ENCODE measurements at regions not wholly inside any gene's neighbourhood (a gene's known extent, or its start where the extent isn't known, plus 50 kb on each side); places are given as distances from the start of the nearest gene placed in this dataset.

- Histone ChIP-seq H2BK15ac (ENCODE audit: low read depth, low read length) (no peak overlapping the region), H2BK20ac (ENCODE audit: low read depth, low read length, poor library complexity, severe bottlenecking) (no peak overlapping the region), H3K23me2 (ENCODE audit: insufficient read length, low read depth, low read length, poor library complexity, severe bottlenecking) (no peaks in the 10 kb centered on the region), H3K4ac (ENCODE audit: low read depth, low read length) (no peak overlapping the region), H3K14ac (ENCODE audit: insufficient read depth, low read length) (no peak overlapping the region), H3T11ph (ENCODE audit: low read length) (no peak overlapping the region), H4K8ac (replicated peaks; ENCODE audit: insufficient read length, low read depth, low read length) (no peak overlapping the region), H3K79me2 (ENCODE audit: insufficient read depth, low read length) (no peaks in the 10 kb centered on the region), H3K27me3 (ENCODE audit: insufficient read depth, low read length) (no peaks in the 10 kb centered on the region), H3K23ac (ENCODE audit: insufficient read length, low read depth, low read length) (no peak overlapping the region), H3K27ac (ENCODE audit: insufficient read length, low read depth, low read length) (no peak overlapping the region), H4K91ac (ENCODE audit: insufficient read length, low read depth, low read length) (no peak overlapping the region), H3K9ac (ENCODE audit: extremely low read depth, insufficient read length, low read length) (no peak overlapping the region), H2AFZ (ENCODE audit: low read length) (no peak overlapping the region), H3K56ac (ENCODE audit: insufficient read length, low read depth, low read length) (no peak overlapping the region), H2BK120ac (ENCODE audit: low read depth, low read length, poor library complexity, severe bottlenecking) (no peak overlapping the region), H2BK12ac (ENCODE audit: insufficient read length, low read depth, low read length) (no peak overlapping the region), H2AK5ac (ENCODE audit: insufficient read length, low read length) (no peak overlapping the region), H4K5ac (ENCODE audit: insufficient read length, low read depth, low read length) (no peak overlapping the region), H3K4me1 (ENCODE audit: insufficient read depth, low read length) (peaks cover 2% of the 10 kb centered on the region; the same call in 1 of the 2 replicates), H2BK5ac (ENCODE audit: insufficient read length, low read length) (no peak overlapping the region), H4K20me1 (ENCODE audit: control insufficient read depth, insufficient read depth, insufficient read length) (no peaks in the 10 kb centered on the region), H3K18ac (ENCODE audit: insufficient read length, low read depth, low read length) (no peak overlapping the region), H3K4me2 (ENCODE audit: insufficient read depth, insufficient read length, low read length) (no peak overlapping the region), H3K79me1 (ENCODE audit: insufficient read depth, low read depth, low read length, poor library complexity, severe bottlenecking) (no peaks in the 10 kb centered on the region), H3K9me3 (ENCODE audit: control insufficient read depth, low read depth, low read length) (no peaks in the 10 kb centered on the region)
- H3K27ac Mint-ChIP-seq: 0 out of 7 replicates have a peak overlapping the region, but pooled peaks of 1 of the 3 experiments have one; percentile 46
- no peaks in the 10 kb centered on the region; the same call in none of the 2 replicates for H3K27me3 Mint-ChIP-seq (ENCODE audit: low read depth)
- peaks cover 11 to 15% of the 10 kb centered on the region in 2 experiments for H3K4me1 Mint-ChIP-seq
- H3K36me3 Mint-ChIP-seq (ENCODE audit: insufficient read depth in 1 of 3, low read depth in 3 of 3): peaks cover 0 to 2% (median 0%) of the 10 kb centered on the region in 3 experiments; a peak in 3 of 7 replicates
- peaks cover 0 to under 1% of the 10 kb centered on the region in 2 experiments; a peak in 2 of 5 replicates for H3K9me3 Mint-ChIP-seq
- DNase-seq: no peak
- no peak for TF ChIP-seq CTCF (conservative IDR thresholded peaks at IDR 0.05)
- no peak overlapping the region for H3K4me3 Mint-ChIP-seq
Measured at GRCh38 chr18:24910221-24910620, 441.7 kb downstream of the ZNF521 start.
